ENCODE measurements at regions not wholly inside any gene's neighbourhood (a gene's known extent, or its start where the extent isn't known, plus 50 kb on each side); places are given as distances from the start of the nearest gene placed in this dataset.

GRCh38 chr9:82810915-82811314 is 252.0 kb downstream of the RASEF start:
- DNase-seq = peak; percentile 92
- no CpG with 5 or more reads among the region's 1 CpG for WGBS (ENCODE audit: extremely low coverage, insufficient read length, low lambda C conversion rate)

More at GRCh38 chr9:82810915-82811314, 252.0 kb downstream of the RASEF start:
- H2BK15ac ChIP-seq (ENCODE audit: low read depth, low read length) = no peak overlapping the region
- H3K4me2 ChIP-seq (ENCODE audit: insufficient read depth, insufficient read length, low read length) = no peak overlapping the region
- no peak overlapping the region for H3K56ac ChIP-seq (ENCODE audit: insufficient read length, low read depth, low read length)
- no peak overlapping the region for H4K91ac ChIP-seq (ENCODE audit: insufficient read length, low read depth, low read length)
- no peaks in the 10 kb centered on the region for H3K27me3 ChIP-seq (ENCODE audit: insufficient read depth, low read length)
- no peak overlapping the region for H3K23ac ChIP-seq (ENCODE audit: insufficient read length, low read depth, low read length)
- Mint-ChIP-seq H3K36me3 (ENCODE audit: insufficient read depth in 1 of 3, low read depth in 3 of 3) (no peaks in the 10 kb centered on the region), H3K4me3 (no peak overlapping the region), H3K4me1 (peaks cover 18 to 26% of the 10 kb centered on the region in 2 experiments), H3K27ac (peak overlapping the region in 1 of 3 experiments; percentile 85; a peak in 2 of 7 replicates), H3K27me3 (ENCODE audit: low read depth) (no peaks in the 10 kb centered on the region), H3K9me3 (no peaks in the 10 kb centered on the region; a peak in 1 of 5 replicates)
- H3K9ac ChIP-seq (ENCODE audit: extremely low read depth, insufficient read length, low read length) = no peak overlapping the region
- no peak overlapping the region for H2AFZ ChIP-seq (ENCODE audit: low read length)
- H4K8ac ChIP-seq (replicated peaks; ENCODE audit: insufficient read length, low read depth, low read length) = no peak overlapping the region
- H2AK5ac ChIP-seq (ENCODE audit: insufficient read length, low read length) = no peak overlapping the region
- H3K27ac ChIP-seq (ENCODE audit: insufficient read length, low read depth, low read length) = no peak overlapping the region
- H2BK120ac ChIP-seq (ENCODE audit: low read depth, low read length, poor library complexity, severe bottlenecking) = no peak overlapping the region
- no peaks in the 10 kb centered on the region for H3K9me3 ChIP-seq (ENCODE audit: control insufficient read depth, low read depth, low read length)
- H3K14ac ChIP-seq (ENCODE audit: insufficient read depth, low read length) = no peak overlapping the region
- H4K20me1 ChIP-seq (ENCODE audit: control insufficient read depth, insufficient read depth, insufficient read length) = no peaks in the 10 kb centered on the region
- H2BK20ac ChIP-seq (ENCODE audit: low read depth, low read length, poor library complexity, severe bottlenecking) = no peak overlapping the region
- no peak overlapping the region for H3T11ph ChIP-seq (ENCODE audit: low read length)
- H2BK5ac ChIP-seq (ENCODE audit: insufficient read length, low read length) = no peak overlapping the region
- H3K18ac ChIP-seq (ENCODE audit: insufficient read length, low read depth, low read length) = no peak overlapping the region
- H3K23me2 ChIP-seq (ENCODE audit: insufficient read length, low read depth, low read length, poor library complexity, severe bottlenecking) = no peaks in the 10 kb centered on the region
- H4K5ac ChIP-seq (ENCODE audit: insufficient read length, low read depth, low read length) = no peak overlapping the region
- no peaks in the 10 kb centered on the region for H3K79me1 ChIP-seq (ENCODE audit: insufficient read depth, low read depth, low read length, poor library complexity, severe bottlenecking)
- H3K4me1 ChIP-seq (ENCODE audit: insufficient read depth, low read length) = peaks cover 5% of the 10 kb centered on the region
- no peaks in the 10 kb centered on the region for H3K79me2 ChIP-seq (ENCODE audit: insufficient read depth, low read length)
- TF ChIP-seq CTCF (conservative IDR thresholded peaks at IDR 0.05) = no peak
- H2BK12ac ChIP-seq (ENCODE audit: insufficient read length, low read depth, low read length) = no peak overlapping the region
- H3K4ac ChIP-seq (ENCODE audit: low read depth, low read length) = no peak overlapping the region
